ENCODE measurements at regions not wholly inside any gene's neighbourhood (a gene's known extent, or its start where the extent isn't known, plus 50 kb on each side); places are given as distances from the start of the nearest gene placed in this dataset.

DNA sequence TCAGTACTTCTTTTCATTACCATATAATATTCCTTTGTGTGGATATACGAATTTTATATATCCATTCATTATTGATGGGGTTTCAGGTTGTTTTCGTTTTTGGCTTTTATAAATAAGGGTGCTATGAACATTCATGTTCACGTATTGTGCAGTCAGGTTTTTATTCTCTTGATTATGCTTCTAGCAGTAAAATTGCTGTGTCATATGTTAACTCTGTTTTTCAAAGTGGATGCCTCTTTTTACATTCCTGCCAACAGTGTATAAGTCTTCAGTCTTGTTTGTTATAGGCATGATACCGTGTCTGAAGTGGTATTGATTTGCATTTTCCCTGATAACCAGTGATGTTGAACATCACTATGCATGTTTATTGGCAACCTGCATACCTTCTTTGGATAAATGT, 127.1 kb upstream of the CNTNAP2 start:
- TF ChIP-seq ESRRA (IDR thresholded peaks at IDR 0.05; ENCODE audit: borderline replicate concordance, low read length) (no peak), HOXB5 (CRISPR knock-in tag; IDR thresholded peaks at IDR 0.05) (no peak), POLR2A (IDR thresholded peaks at IDR 0.05; ENCODE audit: low read length) (no peak), HDAC2 (IDR thresholded peaks at IDR 0.05) (no peak), CEBPB (IDR thresholded peaks at IDR 0.05) (no peak), EP300 (IDR thresholded peaks at IDR 0.05) (no peak), BHLHE40 (IDR thresholded peaks at IDR 0.05; ENCODE audit: low read depth, low read length) (no peak), SREBF2 (IDR thresholded peaks at IDR 0.05) (no peak), FOSL2 (IDR thresholded peaks at IDR 0.05) (no peak), FOSL2 (CRISPR knock-in tag; IDR thresholded peaks at IDR 0.05) (no peak)
- TF ChIP-seq, protein P1, sequence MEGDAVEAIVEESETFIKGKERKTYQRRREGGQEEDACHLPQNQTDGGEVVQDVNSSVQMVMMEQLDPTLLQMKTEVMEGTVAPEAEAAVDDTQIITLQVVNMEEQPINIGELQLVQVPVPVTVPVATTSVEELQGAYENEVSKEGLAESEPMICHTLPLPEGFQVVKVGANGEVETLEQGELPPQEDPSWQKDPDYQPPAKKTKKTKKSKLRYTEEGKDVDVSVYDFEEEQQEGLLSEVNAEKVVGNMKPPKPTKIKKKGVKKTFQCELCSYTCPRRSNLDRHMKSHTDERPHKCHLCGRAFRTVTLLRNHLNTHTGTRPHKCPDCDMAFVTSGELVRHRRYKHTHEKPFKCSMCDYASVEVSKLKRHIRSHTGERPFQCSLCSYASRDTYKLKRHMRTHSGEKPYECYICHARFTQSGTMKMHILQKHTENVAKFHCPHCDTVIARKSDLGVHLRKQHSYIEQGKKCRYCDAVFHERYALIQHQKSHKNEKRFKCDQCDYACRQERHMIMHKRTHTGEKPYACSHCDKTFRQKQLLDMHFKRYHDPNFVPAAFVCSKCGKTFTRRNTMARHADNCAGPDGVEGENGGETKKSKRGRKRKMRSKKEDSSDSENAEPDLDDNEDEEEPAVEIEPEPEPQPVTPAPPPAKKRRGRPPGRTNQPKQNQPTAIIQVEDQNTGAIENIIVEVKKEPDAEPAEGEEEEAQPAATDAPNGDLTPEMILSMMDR (IDR thresholded peaks at IDR 0.05): no peak
- TF ChIP-seq, protein P2, sequence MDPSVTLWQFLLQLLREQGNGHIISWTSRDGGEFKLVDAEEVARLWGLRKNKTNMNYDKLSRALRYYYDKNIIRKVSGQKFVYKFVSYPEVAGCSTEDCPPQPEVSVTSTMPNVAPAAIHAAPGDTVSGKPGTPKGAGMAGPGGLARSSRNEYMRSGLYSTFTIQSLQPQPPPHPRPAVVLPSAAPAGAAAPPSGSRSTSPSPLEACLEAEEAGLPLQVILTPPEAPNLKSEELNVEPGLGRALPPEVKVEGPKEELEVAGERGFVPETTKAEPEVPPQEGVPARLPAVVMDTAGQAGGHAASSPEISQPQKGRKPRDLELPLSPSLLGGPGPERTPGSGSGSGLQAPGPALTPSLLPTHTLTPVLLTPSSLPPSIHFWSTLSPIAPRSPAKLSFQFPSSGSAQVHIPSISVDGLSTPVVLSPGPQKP (IDR thresholded peaks at IDR 0.05; ENCODE audit: low read depth, low read length): no peak
- TF ChIP-seq, protein P3, sequence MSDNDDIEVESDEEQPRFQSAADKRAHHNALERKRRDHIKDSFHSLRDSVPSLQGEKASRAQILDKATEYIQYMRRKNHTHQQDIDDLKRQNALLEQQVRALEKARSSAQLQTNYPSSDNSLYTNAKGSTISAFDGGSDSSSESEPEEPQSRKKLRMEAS (IDR thresholded peaks at IDR 0.05): no peak
- TF ChIP-seq, protein P4, sequence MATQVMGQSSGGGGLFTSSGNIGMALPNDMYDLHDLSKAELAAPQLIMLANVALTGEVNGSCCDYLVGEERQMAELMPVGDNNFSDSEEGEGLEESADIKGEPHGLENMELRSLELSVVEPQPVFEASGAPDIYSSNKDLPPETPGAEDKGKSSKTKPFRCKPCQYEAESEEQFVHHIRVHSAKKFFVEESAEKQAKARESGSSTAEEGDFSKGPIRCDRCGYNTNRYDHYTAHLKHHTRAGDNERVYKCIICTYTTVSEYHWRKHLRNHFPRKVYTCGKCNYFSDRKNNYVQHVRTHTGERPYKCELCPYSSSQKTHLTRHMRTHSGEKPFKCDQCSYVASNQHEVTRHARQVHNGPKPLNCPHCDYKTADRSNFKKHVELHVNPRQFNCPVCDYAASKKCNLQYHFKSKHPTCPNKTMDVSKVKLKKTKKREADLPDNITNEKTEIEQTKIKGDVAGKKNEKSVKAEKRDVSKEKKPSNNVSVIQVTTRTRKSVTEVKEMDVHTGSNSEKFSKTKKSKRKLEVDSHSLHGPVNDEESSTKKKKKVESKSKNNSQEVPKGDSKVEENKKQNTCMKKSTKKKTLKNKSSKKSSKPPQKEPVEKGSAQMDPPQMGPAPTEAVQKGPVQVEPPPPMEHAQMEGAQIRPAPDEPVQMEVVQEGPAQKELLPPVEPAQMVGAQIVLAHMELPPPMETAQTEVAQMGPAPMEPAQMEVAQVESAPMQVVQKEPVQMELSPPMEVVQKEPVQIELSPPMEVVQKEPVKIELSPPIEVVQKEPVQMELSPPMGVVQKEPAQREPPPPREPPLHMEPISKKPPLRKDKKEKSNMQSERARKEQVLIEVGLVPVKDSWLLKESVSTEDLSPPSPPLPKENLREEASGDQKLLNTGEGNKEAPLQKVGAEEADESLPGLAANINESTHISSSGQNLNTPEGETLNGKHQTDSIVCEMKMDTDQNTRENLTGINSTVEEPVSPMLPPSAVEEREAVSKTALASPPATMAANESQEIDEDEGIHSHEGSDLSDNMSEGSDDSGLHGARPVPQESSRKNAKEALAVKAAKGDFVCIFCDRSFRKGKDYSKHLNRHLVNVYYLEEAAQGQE (IDR thresholded peaks at IDR 0.05): no peak

Data from A549 (cell line).